Calu3 (cell line): ENCODE measurements at regions not wholly inside any gene's neighbourhood (a gene's known extent, or its start where the extent isn't known, plus 50 kb on each side); places are given as distances from the start of the nearest gene placed in this dataset.

Experiments used
- BruUV-seq: library from RNA; stranded (reverse); fragments of 400-500 nt; replicated peaks from 2 replicates; lab custom pipeline; 2021; lab: Mats Ljungman, UMichigan
- CTCF ChIA-PET: fragments of 300-600 bp; sonication (Branson Sonifier 250); formaldehyde crosslinking; loops from one replicate; lab custom pipeline; 2022; ENCODE audit warnings: antibody characterized with exemption; lab: Charles Lee
- DNase-seq: peaks from one replicate; pipeline ENCODE4 v3.0.0; 2022
- H3K27ac Mint-ChIP-seq: one replicate; pipeline ENCODE4 v1.8.0; 2022; ENCODE audit warnings: mixed read lengths; ENCODE audit not compliant: unreplicated experiment
- H3K27me3 Mint-ChIP-seq: one replicate; pipeline ENCODE4 v1.8.0; 2022; ENCODE audit warnings: mixed read lengths; ENCODE audit not compliant: unreplicated experiment
- H3K36me3 Mint-ChIP-seq: one replicate; pipeline ENCODE4 v1.8.0; 2022; ENCODE audit warnings: mild to moderate bottlenecking, moderate library complexity, mixed read lengths; ENCODE audit not compliant: insufficient read depth, unreplicated experiment
- H3K4me1 Mint-ChIP-seq: one replicate; pipeline ENCODE4 v1.8.0; 2022; ENCODE audit warnings: mild to moderate bottlenecking, low read depth, mixed read lengths; ENCODE audit not compliant: unreplicated experiment
- H3K4me3 Mint-ChIP-seq: one replicate; pipeline ENCODE4 v1.8.0; 2022; ENCODE audit warnings: mild to moderate bottlenecking, low read depth, moderate library complexity, mixed read lengths; ENCODE audit not compliant: unreplicated experiment
- H3K9me3 Mint-ChIP-seq: one replicate; pipeline ENCODE4 v1.8.0; 2022; ENCODE audit warnings: low read depth, mixed read lengths; ENCODE audit not compliant: unreplicated experiment
- intact Hi-C: fragments of 100-400 bp; cut with micrococcal nuclease; formaldehyde crosslinking; loops from one replicate; pipeline ENCODE4 v1.10.0; 2022; ENCODE audit not compliant: unreplicated experiment
- TF ChIP-seq, protein P1 (sequence below): fragments of 200-600 bp; IDR thresholded peaks from one replicate; pipeline ENCODE4 v1.8.0; 2022; ENCODE audit warnings: antibody characterized with exemption; ENCODE audit not compliant: unreplicated experiment

DNA sequence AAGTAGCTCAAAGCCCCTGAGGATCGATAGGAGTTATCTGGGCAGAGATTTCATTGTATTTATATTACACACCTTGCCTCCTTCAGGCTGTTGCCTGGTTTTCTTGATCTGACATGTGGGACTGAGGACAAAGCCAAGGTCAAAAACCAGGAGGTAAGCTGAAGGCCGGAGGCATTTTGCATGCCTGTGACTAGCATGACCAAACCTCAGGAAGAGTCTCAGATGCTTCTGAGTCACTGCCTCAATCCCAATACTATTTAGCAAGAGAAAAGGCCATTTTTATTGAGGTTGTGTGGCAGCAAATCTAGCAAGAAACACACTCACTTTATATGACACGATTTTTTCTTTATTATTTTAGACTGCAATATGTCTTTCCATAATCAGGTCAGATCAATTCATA is 968.1 kb downstream of the CDH11 start:
- H3K4me3 Mint-ChIP-seq, result no peak overlapping the region
- H3K4me1 Mint-ChIP-seq, result no peaks in the 10 kb centered on the region
- no peaks in the 10 kb centered on the region for H3K36me3 Mint-ChIP-seq
- intact Hi-C loops, result no loop called here
- BruUV-seq, result no TSS peak
- peaks cover 14% of the 10 kb centered on the region for H3K9me3 Mint-ChIP-seq
- TF ChIP-seq, protein P1, sequence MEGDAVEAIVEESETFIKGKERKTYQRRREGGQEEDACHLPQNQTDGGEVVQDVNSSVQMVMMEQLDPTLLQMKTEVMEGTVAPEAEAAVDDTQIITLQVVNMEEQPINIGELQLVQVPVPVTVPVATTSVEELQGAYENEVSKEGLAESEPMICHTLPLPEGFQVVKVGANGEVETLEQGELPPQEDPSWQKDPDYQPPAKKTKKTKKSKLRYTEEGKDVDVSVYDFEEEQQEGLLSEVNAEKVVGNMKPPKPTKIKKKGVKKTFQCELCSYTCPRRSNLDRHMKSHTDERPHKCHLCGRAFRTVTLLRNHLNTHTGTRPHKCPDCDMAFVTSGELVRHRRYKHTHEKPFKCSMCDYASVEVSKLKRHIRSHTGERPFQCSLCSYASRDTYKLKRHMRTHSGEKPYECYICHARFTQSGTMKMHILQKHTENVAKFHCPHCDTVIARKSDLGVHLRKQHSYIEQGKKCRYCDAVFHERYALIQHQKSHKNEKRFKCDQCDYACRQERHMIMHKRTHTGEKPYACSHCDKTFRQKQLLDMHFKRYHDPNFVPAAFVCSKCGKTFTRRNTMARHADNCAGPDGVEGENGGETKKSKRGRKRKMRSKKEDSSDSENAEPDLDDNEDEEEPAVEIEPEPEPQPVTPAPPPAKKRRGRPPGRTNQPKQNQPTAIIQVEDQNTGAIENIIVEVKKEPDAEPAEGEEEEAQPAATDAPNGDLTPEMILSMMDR, result no peak
- H3K27ac Mint-ChIP-seq, result no peak overlapping the region
- H3K27me3 Mint-ChIP-seq, result no peaks in the 10 kb centered on the region
- CTCF ChIA-PET, result no interaction called here
- no peak for DNase-seq

DNA sequence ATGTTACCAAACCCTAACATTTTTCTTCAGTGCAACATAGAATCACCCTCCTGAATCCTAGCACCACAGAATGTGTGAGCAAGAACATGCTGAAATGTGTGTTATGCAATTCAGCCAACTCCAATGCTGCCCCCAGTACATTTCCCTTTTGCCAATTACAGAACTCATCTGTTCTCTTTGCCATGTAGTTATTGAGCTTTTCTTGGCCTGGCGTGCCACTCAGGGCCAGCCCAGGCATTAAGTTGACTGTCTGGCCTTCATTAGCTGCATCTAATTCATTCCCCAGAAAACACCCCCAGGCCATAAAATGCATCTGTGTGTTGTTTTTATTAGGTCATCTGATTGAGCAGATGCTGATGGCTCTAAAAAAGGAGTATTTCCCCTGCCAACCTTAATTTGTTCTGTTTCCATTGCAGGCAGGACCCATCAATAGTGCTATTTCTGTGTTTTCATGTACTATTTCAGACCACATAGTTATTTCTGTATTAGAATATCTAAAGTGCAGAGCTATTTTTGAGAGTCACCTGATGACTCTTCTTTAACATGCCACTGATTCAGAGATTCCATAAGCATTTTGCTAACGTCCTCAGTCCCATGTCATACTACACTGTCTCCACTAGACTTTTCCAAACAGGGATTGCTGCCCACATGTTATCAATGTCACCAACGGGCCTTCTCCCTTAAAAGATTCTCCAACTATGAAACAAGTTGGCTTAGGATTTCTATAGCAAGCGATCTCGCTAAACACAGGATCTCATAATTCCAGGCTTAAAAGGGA is 969.7 kb downstream of the CDH11 start:
- Mint-ChIP-seq H3K4me3 (no peak overlapping the region), H3K27ac (no peak overlapping the region), H3K27me3 (no peaks in the 10 kb centered on the region), H3K4me1 (no peaks in the 10 kb centered on the region), H3K9me3 (peaks cover 15% of the 10 kb centered on the region), H3K36me3 (no peaks in the 10 kb centered on the region)
- no TSS peak for BruUV-seq
- CTCF ChIA-PET, result no interaction called here
- intact Hi-C loops, result no loop called here
- TF ChIP-seq, protein P1, result no peak
- DNase-seq, result no peak

DNA sequence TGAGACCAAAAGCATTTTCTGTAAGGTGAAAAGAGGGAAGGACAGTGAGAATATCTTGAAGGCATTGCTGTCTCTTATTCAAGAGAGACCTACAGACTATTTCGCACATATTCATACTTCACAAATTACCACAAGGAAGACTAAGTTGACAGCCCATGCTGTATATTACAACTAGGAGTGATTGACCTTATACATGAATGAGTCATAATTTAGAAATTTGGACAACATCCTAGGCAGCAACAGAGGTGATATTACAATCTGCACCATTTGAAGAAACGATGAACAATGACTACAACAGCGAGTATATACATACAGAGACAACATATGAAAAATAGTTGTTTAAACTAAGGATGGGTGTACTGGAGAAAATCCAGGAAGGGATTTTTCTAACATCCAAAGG is 971.7 kb downstream of the CDH11 start:
- CTCF ChIA-PET, result no interaction called here
- Mint-ChIP-seq H3K27me3 (no peaks in the 10 kb centered on the region), H3K9me3 (peaks cover 15% of the 10 kb centered on the region), H3K4me3 (no peak overlapping the region), H3K4me1 (no peaks in the 10 kb centered on the region), H3K27ac (no peak overlapping the region), H3K36me3 (no peaks in the 10 kb centered on the region)
- intact Hi-C loops, result no loop called here
- DNase-seq, result no peak
- BruUV-seq, result no TSS peak
- TF ChIP-seq, protein P1, result no peak

DNA sequence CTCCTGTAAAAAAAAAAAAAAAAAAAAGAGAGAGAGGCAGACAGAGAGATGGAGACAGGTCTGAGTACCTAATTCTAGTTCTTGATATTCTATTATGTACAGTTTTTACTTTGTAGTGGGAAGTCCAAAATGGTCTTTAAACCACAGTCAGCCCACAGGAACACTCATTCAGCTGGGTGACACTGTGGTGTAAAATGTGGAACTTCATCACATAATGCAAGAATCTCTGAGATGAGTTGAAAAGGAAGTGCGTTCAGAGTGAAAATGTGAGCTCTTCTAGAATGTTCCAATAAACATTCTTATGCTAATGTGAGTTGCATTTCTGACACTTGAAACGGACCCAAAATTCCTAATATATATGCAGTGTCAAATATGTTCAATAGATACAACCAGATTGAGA is 972.1 kb downstream of the CDH11 start:
- DNase-seq, result no peak
- H3K4me3 Mint-ChIP-seq, result no peak overlapping the region
- peaks cover 15% of the 10 kb centered on the region for H3K9me3 Mint-ChIP-seq
- no TSS peak for BruUV-seq
- no peaks in the 10 kb centered on the region for H3K36me3 Mint-ChIP-seq
- intact Hi-C loops, result no loop called here
- CTCF ChIA-PET, result no interaction called here
- H3K27ac Mint-ChIP-seq, result no peak overlapping the region
- H3K4me1 Mint-ChIP-seq, result no peaks in the 10 kb centered on the region
- TF ChIP-seq, protein P1, result no peak
- H3K27me3 Mint-ChIP-seq, result no peaks in the 10 kb centered on the region
